H1 (cell line): ENCODE measurements at regions not wholly inside any gene's neighbourhood (a gene's known extent, or its start where the extent isn't known, plus 50 kb on each side); places are given as distances from the start of the nearest gene placed in this dataset.

ENCODE experiments used
- CTCF ChIA-PET: fragments of 300-600 bp; sonication (Branson Sonifier 250); formaldehyde crosslinking; loops from one replicate; lab custom pipeline; 2021; ENCODE audit not compliant: partially characterized antibody; lab: Charles Lee
- POLR2A ChIA-PET: fragments of 300-600 bp; sonication (Branson Sonifier 250); formaldehyde crosslinking; loops from one replicate; lab custom pipeline; 2021; ENCODE audit warnings: inconsistent platforms; ENCODE audit not compliant: partially characterized antibody; lab: Charles Lee
- DNase-seq, 2 experiments: peaks; one replicate each; pipeline versions ENCODE4 v3.0.0 to v3.0.0-alpha.2; 2010 to 2022; ENCODE audit warnings: low spot score in 2 of 2, low read depth in 1 of 2, mixed read lengths in 1 of 2
- FAIRE-seq: peaks from 2 replicates; lab custom pipeline; 2011; peaks lifted over from hg19 to GRCh38; lab: Jason Lieb, UNC
- H2AFZ ChIP-seq: 2 replicates; pipeline ENCODE4 v1.8.1; 2012; ENCODE audit warnings: low read length, inconsistent platforms
- H2AK5ac ChIP-seq: 2 replicates; pipeline ENCODE4 v1.6.1; 2013; ENCODE audit warnings: low read depth, low read length
- H2BK120ac ChIP-seq: replicated peaks from 2 replicates; pipeline ENCODE3; 2013; ENCODE audit warnings: low read depth, low read length, inconsistent platforms
- H2BK12ac ChIP-seq: 2 replicates; pipeline ENCODE4 v1.6.1; 2013; ENCODE audit warnings: low read depth, low read length
- H2BK15ac ChIP-seq: 2 replicates; pipeline ENCODE4 v1.6.1; 2013; ENCODE audit warnings: low read length
- H2BK20ac ChIP-seq: 2 replicates; pipeline ENCODE4 v1.6.1; 2013; ENCODE audit warnings: low read length
- H2BK5ac ChIP-seq: 2 replicates; pipeline ENCODE4 v1.6.1; 2013; ENCODE audit warnings: low read depth, low read length
- H3K14ac ChIP-seq: 2 replicates; pipeline ENCODE4 v1.6.1; 2013; ENCODE audit warnings: inconsistent platforms; ENCODE audit not compliant: insufficient read length
- H3K18ac ChIP-seq: 2 replicates; pipeline ENCODE4 v1.6.1; 2013; ENCODE audit warnings: low read length; ENCODE audit errors: extremely low read depth
- H3K23ac ChIP-seq: 2 replicates; pipeline ENCODE4 v1.6.1; 2013; ENCODE audit warnings: inconsistent platforms; ENCODE audit not compliant: insufficient read length
- H3K23me2 ChIP-seq: 2 replicates; pipeline ENCODE4 v1.6.1; 2013; ENCODE audit warnings: low read depth, low read length
- H3K27ac ChIP-seq: 2 replicates; pipeline ENCODE4 v1.6.1; 2011; ENCODE audit warnings: low read depth, low read length, inconsistent platforms
- H3K27me3 ChIP-seq, 4 experiments: replicated peaks in 1 of 4; 1 replicate in 1 of 4; 2 replicates in 3 of 4; pipeline versions ENCODE4 v1.6.1 to v1.8.1; 2011 to 2013; ENCODE audit warnings: low read length in 3 of 4, mild to moderate bottlenecking in 3 of 4, inconsistent platforms in 2 of 4, mixed read lengths in 2 of 4, moderate library complexity in 1 of 4; ENCODE audit not compliant: control insufficient read depth in 3 of 4, insufficient read depth in 3 of 4; ENCODE audit errors: extremely low read depth in 1 of 4
- H3K36me3 ChIP-seq, 4 experiments: 2 replicates each; pipeline versions ENCODE4 v1.6.1 to v1.8.1; 2011 to 2013; ENCODE audit warnings: mild to moderate bottlenecking in 4 of 4, low read length in 3 of 4, moderate library complexity in 2 of 4, control low read depth in 1 of 4, inconsistent platforms in 1 of 4; ENCODE audit not compliant: insufficient read depth in 4 of 4, control insufficient read depth in 2 of 4
- H3K4ac ChIP-seq: replicated peaks from 2 replicates; pipeline ENCODE3; 2013; ENCODE audit warnings: low read length, low read depth, mixed read lengths, inconsistent platforms; ENCODE audit not compliant: insufficient read length
- H3K4me1 ChIP-seq, 4 experiments: replicated peaks in 1 of 4; 1 replicate in 1 of 4; 2 replicates in 3 of 4; pipeline versions ENCODE4 v1.6.1 to v1.8.1; 2011 to 2013; ENCODE audit warnings: low read length in 3 of 4, inconsistent platforms in 2 of 4, mixed read lengths in 1 of 4; ENCODE audit not compliant: insufficient read depth in 4 of 4, control insufficient read depth in 3 of 4
- H3K4me2 ChIP-seq, 2 experiments: 2 replicates each; pipeline versions ENCODE4 v1.6.1 to v1.8.1; 2011 to 2013; ENCODE audit warnings: low read depth in 2 of 2, low read length in 2 of 2, control low read depth in 1 of 2, inconsistent platforms in 1 of 2, mild to moderate bottlenecking in 1 of 2; ENCODE audit not compliant: insufficient read depth in 1 of 2
- H3K4me3 ChIP-seq, 4 experiments: fragments of 200-600, 300-600 bp in 1 of 4; sonication (generic), shearing (Covaris generic), sonication (Bioruptor Twin) in 1 of 4; 2 replicates each; pipeline versions ENCODE4 v1.5.1 to v1.8.1; 2011 to 2016; ENCODE audit warnings: low read length in 4 of 4, low read depth in 3 of 4, control low read depth in 2 of 4, inconsistent platforms in 2 of 4, mild to moderate bottlenecking in 2 of 4, mixed read lengths in 1 of 4, moderate library complexity in 1 of 4; ENCODE audit not compliant: insufficient read depth in 2 of 4; ENCODE audit errors: extremely low read depth in 1 of 4
- H3K56ac ChIP-seq: replicated peaks from 2 replicates; pipeline ENCODE3; 2013; ENCODE audit warnings: low read depth, mild to moderate bottlenecking, mixed read lengths, low read length, inconsistent platforms; ENCODE audit not compliant: insufficient read length
- H3K79me1 ChIP-seq: 2 replicates; pipeline ENCODE4 v1.6.1; 2013; ENCODE audit warnings: low read depth, low read length, control low read depth
- H3K79me2 ChIP-seq, 2 experiments: 2 replicates each; pipeline versions ENCODE4 v1.6.1 to v1.8.1; 2012 to 2013; ENCODE audit warnings: low read length in 2 of 2, mild to moderate bottlenecking in 2 of 2, inconsistent platforms in 1 of 2; ENCODE audit not compliant: insufficient read depth in 2 of 2, control insufficient read depth in 1 of 2
- H3K9ac ChIP-seq, 4 experiments: replicated peaks in 1 of 4; 1 replicate in 1 of 4; 2 replicates in 3 of 4; pipeline versions ENCODE4 v1.6.1 to v1.8.1; 2011 to 2013; ENCODE audit warnings: low read depth in 3 of 4, low read length in 3 of 4, control low read depth in 2 of 4, mild to moderate bottlenecking in 2 of 4, moderate library complexity in 2 of 4, inconsistent platforms in 1 of 4; ENCODE audit errors: extremely low read depth in 1 of 4
- H3K9me3 ChIP-seq, 2 experiments: 2 replicates each; pipeline versions ENCODE4 v1.6.1 to v1.8.1; 2012 to 2013; ENCODE audit warnings: mild to moderate bottlenecking in 2 of 2, moderate library complexity in 2 of 2, control low read depth in 1 of 2, inconsistent platforms in 1 of 2, low read depth in 1 of 2, low read length in 1 of 2, mixed read lengths in 1 of 2; ENCODE audit not compliant: insufficient read depth in 2 of 2
- H4K20me1 ChIP-seq, 2 experiments: replicated peaks in 1 of 2; 2 replicates each; pipeline versions ENCODE3 to v1.8.1; 2011 to 2013; ENCODE audit warnings: inconsistent platforms in 2 of 2, low read length in 2 of 2, mild to moderate bottlenecking in 1 of 2; ENCODE audit not compliant: insufficient read depth in 2 of 2, control insufficient read depth in 1 of 2
- H4K5ac ChIP-seq: 2 replicates; pipeline ENCODE4 v1.6.1; 2013; ENCODE audit warnings: low read length, low read depth, mixed read lengths, inconsistent platforms; ENCODE audit not compliant: insufficient read length
- H4K8ac ChIP-seq: 2 replicates; pipeline ENCODE4 v1.8.0; 2013; ENCODE audit warnings: mild to moderate bottlenecking, moderate library complexity, low read length, inconsistent platforms; ENCODE audit not compliant: insufficient read depth; ENCODE audit errors: extremely low read depth
- H4K91ac ChIP-seq: replicated peaks from 2 replicates; pipeline ENCODE3; 2013; ENCODE audit warnings: low read length, mixed read lengths, inconsistent platforms; ENCODE audit not compliant: insufficient read length
- BRCA1 ChIP-seq: IDR thresholded peaks from 2 replicates; pipeline ENCODE4 v1.6.1; 2012; ENCODE audit warnings: low read depth, low read length, improper control_type of control experiment
- CEBPB ChIP-seq: IDR thresholded peaks from 2 replicates; pipeline ENCODE4 v1.6.1; 2012; ENCODE audit warnings: low read depth, low read length
- CHD1 ChIP-seq: IDR thresholded peaks from 2 replicates; pipeline ENCODE4 v1.6.1; 2012; ENCODE audit warnings: low read depth, low read length, improper control_type of control experiment
- CREB1 ChIP-seq: IDR thresholded peaks from 2 replicates; pipeline ENCODE4 v1.6.1; 2012; ENCODE audit warnings: inconsistent platforms
- EGR1 ChIP-seq: IDR thresholded peaks from 2 replicates; pipeline ENCODE4 v1.6.1; 2011; ENCODE audit warnings: low read depth, low read length, borderline replicate concordance
- EP300 ChIP-seq, 2 experiments: IDR thresholded peaks; 1 replicate in 1 of 2; 2 replicates in 1 of 2; pipeline ENCODE4 v1.6.1; 2011 to 2012; ENCODE audit warnings: low read depth in 2 of 2, low read length in 2 of 2, mild to moderate bottlenecking in 2 of 2, borderline replicate concordance in 1 of 2, inconsistent platforms in 1 of 2, moderate library complexity in 1 of 2
- KDM5A ChIP-seq: fragments of 200-600 bp; IDR thresholded peaks from 2 replicates; pipeline ENCODE4 v1.7.1; 2012; ENCODE audit warnings: mild to moderate bottlenecking, low read length, inconsistent platforms, mixed read lengths
- POLR2A ChIP-seq, 2 experiments: IDR thresholded peaks; 1 replicate in 1 of 2; 2 replicates in 1 of 2; pipeline ENCODE4 v1.6.1; 2011; ENCODE audit warnings: low read depth in 2 of 2, low read length in 2 of 2, mild to moderate bottlenecking in 2 of 2; ENCODE audit errors: control extremely low read depth in 1 of 2
- POLR2AphosphoS5 ChIP-seq: IDR thresholded peaks from 2 replicates; pipeline ENCODE4 v1.6.1; 2011; ENCODE audit warnings: low read depth, low read length
- POU5F1 ChIP-seq: IDR thresholded peaks from 2 replicates; pipeline ENCODE4 v1.6.1; 2011; ENCODE audit warnings: low read depth, mild to moderate bottlenecking, low read length, moderate library complexity
- RAD21 ChIP-seq, 2 experiments: IDR thresholded peaks in 1 of 2; conservative IDR thresholded peaks in 1 of 2; 2 replicates each; pipeline ENCODE4 v1.6.1; 2011; ENCODE audit warnings: low read depth in 2 of 2, low read length in 2 of 2, improper control_type of control experiment in 1 of 2, inconsistent platforms in 1 of 2, mild to moderate bottlenecking in 1 of 2, moderate library complexity in 1 of 2
- RBBP5 ChIP-seq: IDR thresholded peaks from 2 replicates; pipeline ENCODE4 v1.7.1; 2012; ENCODE audit warnings: low read depth, mild to moderate bottlenecking, inconsistent platforms, low read length, moderate library complexity, borderline replicate concordance
- SIRT6 ChIP-seq: IDR thresholded peaks from one replicate; pipeline ENCODE4 v1.7.1; 2012; ENCODE audit warnings: low read length, inconsistent platforms
- SRF ChIP-seq: IDR thresholded peaks from 2 replicates; pipeline ENCODE4 v1.6.1; 2011; ENCODE audit warnings: mild to moderate bottlenecking, low read depth, low read length, moderate library complexity
- TAF1 ChIP-seq: IDR thresholded peaks from 2 replicates; pipeline ENCODE4 v1.6.1; 2011; ENCODE audit warnings: mild to moderate bottlenecking, low read depth, low read length
- TCF12 ChIP-seq: IDR thresholded peaks from 2 replicates; pipeline ENCODE4 v1.6.1; 2011; ENCODE audit warnings: low read depth, mild to moderate bottlenecking, low read length
- YY1 ChIP-seq: IDR thresholded peaks from 2 replicates; pipeline ENCODE4 v1.6.1; 2011; ENCODE audit warnings: low read depth, mild to moderate bottlenecking, low read length
- WGBS, 2 experiments: shearing (Covaris generic) in 1 of 2; methylation state at CpG; one replicate each; pipeline versions ENCODE4 v1.1.6 to v1.1.7; 2013 to 2015; ENCODE audit warnings: low lambda C conversion rate in 2 of 2, mixed read lengths in 2 of 2, inconsistent platforms in 1 of 2, low coverage in 1 of 2, missing lambda C conversion rate in 1 of 2; ENCODE audit not compliant: insufficient replicate concordance in 2 of 2, insufficient coverage in 1 of 2, insufficient read length in 1 of 2; ENCODE audit errors: extremely low coverage in 1 of 2, missing lambda C conversion rate in 1 of 2; 5-methylcytosine and 5-hydroxymethylcytosine counted together

- ChIA-PET POLR2A (interaction anchor here (0.5 kb wide), 1 partner anchor 167 kb away, joined by 4 read pairs; no protein-coding TSS in a partner anchor), CTCF (interaction anchor here (0.8 to 3.4 kb wide), 6 partner anchors 8 to 523 kb away, joined by 3 to 22 read pairs (median 5); no protein-coding TSS in a partner anchor)
- H3K4me1 ChIP-seq: peaks cover 0 to 3% (median 1%) of the 10 kb centered on the region in 4 experiments; a peak in 3 of 7 replicates
- no peak overlapping the region for H3K18ac ChIP-seq
- no peaks in the 10 kb centered on the region for H3K23me2 ChIP-seq
- no peaks in the 10 kb centered on the region for H4K20me1 ChIP-seq
- no peak overlapping the region for H3K23ac ChIP-seq
- H3K9me3 ChIP-seq: no peaks in the 10 kb centered on the region
- FAIRE-seq: no peak
- H3K79me1 ChIP-seq: no peaks in the 10 kb centered on the region
- H2AK5ac ChIP-seq: no peak overlapping the region
- H2BK12ac ChIP-seq: no peak overlapping the region
- H3K27me3 ChIP-seq: no peaks in the 10 kb centered on the region
- no peak overlapping the region for H2BK5ac ChIP-seq
- no peak overlapping the region for H4K91ac ChIP-seq
- H3K4ac ChIP-seq: no peak overlapping the region
- no peak for DNase-seq
- no peak overlapping the region for H3K4me2 ChIP-seq
- no peak overlapping the region for H3K27ac ChIP-seq
- no peak overlapping the region for H3K14ac ChIP-seq
- H2BK20ac ChIP-seq: no peak overlapping the region
- no peak overlapping the region for H2BK120ac ChIP-seq
- H2AFZ ChIP-seq: no peak overlapping the region
- H3K56ac ChIP-seq: no peak overlapping the region
- WGBS, 2 experiments: 90% methylated on average over 4 of the region's 7 CpGs; no CpG with 5 or more reads in 1 of the 2 experiments
- no peak overlapping the region for H3K9ac ChIP-seq
- no peak overlapping the region for H4K8ac ChIP-seq
- no peak overlapping the region for H2BK15ac ChIP-seq
- no peaks in the 10 kb centered on the region for H3K79me2 ChIP-seq
- no peaks in the 10 kb centered on the region for H3K36me3 ChIP-seq
- no peak overlapping the region for H4K5ac ChIP-seq
- no peak overlapping the region for H3K4me3 ChIP-seq
- no peak for TF ChIP-seq CEBPB
- no peak for TF ChIP-seq RBBP5
- TF ChIP-seq SRF: no peak
- no peak for TF ChIP-seq EGR1
- TF ChIP-seq TAF1: no peak
- no peak for TF ChIP-seq CHD1
- TF ChIP-seq POLR2A (IDR thresholded peaks at IDR 0.05; ENCODE audit: control extremely low read depth in 1 of 2, low read depth in 2 of 2, low read length in 2 of 2): no peak
- TF ChIP-seq POU5F1: no peak
- no peak for TF ChIP-seq EP300 (IDR thresholded peaks at IDR 0.05; ENCODE audit: borderline replicate concordance in 1 of 2, low read depth in 2 of 2, low read length in 2 of 2)
- no peak for TF ChIP-seq POLR2AphosphoS5
- TF ChIP-seq RAD21 (IDR thresholded peaks at IDR 0.05 in 1 of 2, conservative IDR thresholded peaks at IDR 0.05 in 1 of 2; ENCODE audit: low read depth in 2 of 2, low read length in 2 of 2): no peak
- no peak for TF ChIP-seq YY1
- no peak for TF ChIP-seq CREB1
- no peak for TF ChIP-seq BRCA1
- no peak for TF ChIP-seq TCF12
- TF ChIP-seq KDM5A: no peak
- TF ChIP-seq SIRT6: no peak
These were observed 74.9 kb upstream of the ZNF423 start for GRCh38 chr16:49930841-49931240.
